ENCODE measurements at regions not wholly inside any gene's neighbourhood (a gene's known extent, or its start where the extent isn't known, plus 50 kb on each side); places are given as distances from the start of the nearest gene placed in this dataset.

DNA sequence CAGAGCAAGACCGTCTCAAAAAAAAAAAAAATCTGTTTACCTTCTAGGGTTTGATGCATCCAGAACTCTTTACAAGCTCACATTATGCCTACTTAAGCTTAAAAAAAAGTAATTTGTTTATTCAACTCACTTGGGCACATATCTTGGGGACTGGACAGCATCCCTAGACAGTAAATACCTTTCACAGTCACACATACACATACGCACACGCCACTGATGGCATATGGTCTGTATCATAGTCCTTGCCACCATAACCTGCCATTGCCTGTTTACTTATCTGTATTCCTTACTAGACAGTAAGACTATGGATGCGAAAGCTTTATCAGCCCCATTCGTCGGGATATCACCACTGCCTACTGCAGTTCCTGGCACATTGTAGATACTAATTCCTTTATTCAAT lies 446.3 kb upstream of the RGS18 start:
- Histone ChIP-seq H3K9ac (ENCODE audit: extremely low read depth, insufficient read length, low read length) (no peak overlapping the region), H4K20me1 (ENCODE audit: control insufficient read depth, insufficient read depth, insufficient read length) (no peaks in the 10 kb centered on the region), H2AK5ac (ENCODE audit: insufficient read length, low read length) (no peak overlapping the region), H3K27me3 (ENCODE audit: insufficient read depth, low read length) (no peaks in the 10 kb centered on the region), H3K27ac (ENCODE audit: insufficient read length, low read depth, low read length) (no peak overlapping the region), H3K23ac (ENCODE audit: insufficient read length, low read depth, low read length) (no peak overlapping the region), H3K79me1 (ENCODE audit: insufficient read depth, low read depth, low read length, poor library complexity, severe bottlenecking) (no peaks in the 10 kb centered on the region), H3K14ac (ENCODE audit: insufficient read depth, low read length) (no peak overlapping the region), H3K4me2 (ENCODE audit: insufficient read depth, insufficient read length, low read length) (no peak overlapping the region), H3K4ac (ENCODE audit: low read depth, low read length) (no peak overlapping the region), H2BK20ac (ENCODE audit: low read depth, low read length, poor library complexity, severe bottlenecking) (no peak overlapping the region), H3K56ac (ENCODE audit: insufficient read length, low read depth, low read length) (no peak overlapping the region), H4K8ac (replicated peaks; ENCODE audit: insufficient read length, low read depth, low read length) (no peak overlapping the region), H3K4me1 (ENCODE audit: insufficient read depth, low read length) (no peaks in the 10 kb centered on the region), H4K91ac (ENCODE audit: insufficient read length, low read depth, low read length) (no peak overlapping the region), H4K5ac (ENCODE audit: insufficient read length, low read depth, low read length) (no peak overlapping the region), H3T11ph (ENCODE audit: low read length) (no peak overlapping the region), H2AFZ (ENCODE audit: low read length) (no peak overlapping the region), H3K79me2 (ENCODE audit: insufficient read depth, low read length) (no peaks in the 10 kb centered on the region), H3K9me3 (ENCODE audit: control insufficient read depth, low read depth, low read length) (no peaks in the 10 kb centered on the region), H2BK15ac (ENCODE audit: low read depth, low read length) (no peak overlapping the region), H2BK12ac (ENCODE audit: insufficient read length, low read depth, low read length) (no peak overlapping the region), H3K18ac (ENCODE audit: insufficient read length, low read depth, low read length) (no peak overlapping the region), H3K23me2 (ENCODE audit: insufficient read length, low read depth, low read length, poor library complexity, severe bottlenecking) (no peaks in the 10 kb centered on the region), H2BK5ac (ENCODE audit: insufficient read length, low read length) (no peak overlapping the region), H2BK120ac (ENCODE audit: low read depth, low read length, poor library complexity, severe bottlenecking) (no peak overlapping the region)
- Mint-ChIP-seq H3K4me1 (peaks cover 3 to 4% of the 10 kb centered on the region in 2 experiments; a peak in 3 of 4 replicates), H3K27me3 (ENCODE audit: low read depth) (no peaks in the 10 kb centered on the region), H3K4me3 (no peak overlapping the region), H3K36me3 (ENCODE audit: insufficient read depth in 1 of 3, low read depth in 3 of 3) (no peaks in the 10 kb centered on the region), H3K9me3 (no peaks in the 10 kb centered on the region), H3K27ac (no peak overlapping the region)
- TF ChIP-seq, protein P1, sequence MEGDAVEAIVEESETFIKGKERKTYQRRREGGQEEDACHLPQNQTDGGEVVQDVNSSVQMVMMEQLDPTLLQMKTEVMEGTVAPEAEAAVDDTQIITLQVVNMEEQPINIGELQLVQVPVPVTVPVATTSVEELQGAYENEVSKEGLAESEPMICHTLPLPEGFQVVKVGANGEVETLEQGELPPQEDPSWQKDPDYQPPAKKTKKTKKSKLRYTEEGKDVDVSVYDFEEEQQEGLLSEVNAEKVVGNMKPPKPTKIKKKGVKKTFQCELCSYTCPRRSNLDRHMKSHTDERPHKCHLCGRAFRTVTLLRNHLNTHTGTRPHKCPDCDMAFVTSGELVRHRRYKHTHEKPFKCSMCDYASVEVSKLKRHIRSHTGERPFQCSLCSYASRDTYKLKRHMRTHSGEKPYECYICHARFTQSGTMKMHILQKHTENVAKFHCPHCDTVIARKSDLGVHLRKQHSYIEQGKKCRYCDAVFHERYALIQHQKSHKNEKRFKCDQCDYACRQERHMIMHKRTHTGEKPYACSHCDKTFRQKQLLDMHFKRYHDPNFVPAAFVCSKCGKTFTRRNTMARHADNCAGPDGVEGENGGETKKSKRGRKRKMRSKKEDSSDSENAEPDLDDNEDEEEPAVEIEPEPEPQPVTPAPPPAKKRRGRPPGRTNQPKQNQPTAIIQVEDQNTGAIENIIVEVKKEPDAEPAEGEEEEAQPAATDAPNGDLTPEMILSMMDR (conservative IDR thresholded peaks at IDR 0.05), result no peak
- DNase-seq, result no peak
- WGBS (ENCODE audit: extremely low coverage, insufficient read length, low lambda C conversion rate), result no CpG with 5 or more reads among the region's 6 CpGs
